CD14-positive monocyte (primary cell): ENCODE measurements at regions not wholly inside any gene's neighbourhood (a gene's known extent, or its start where the extent isn't known, plus 50 kb on each side); places are given as distances from the start of the nearest gene placed in this dataset.

Source experiments
- DNase-seq, 3 donors: peaks; one replicate each; pipeline ENCODE4 v3.0.0-alpha.2; 2011 to 2022
- H2AFZ ChIP-seq: 2 replicates; pipeline ENCODE4 v1.6.0; 2012; ENCODE audit warnings: mild to moderate bottlenecking, low read depth, low read length, inconsistent platforms; ENCODE audit not compliant: insufficient read depth, poor library complexity, severe bottlenecking
- H3K27ac ChIP-seq, 2 donors: 1 replicate in 1 of 2; 2 replicates in 1 of 2; pipeline ENCODE4 v1.5.1; 2012 to 2013; ENCODE audit warnings: low read length in 2 of 2, control low read depth in 1 of 2, inconsistent platforms in 1 of 2, low read depth in 1 of 2, mild to moderate bottlenecking in 1 of 2
- H3K27me3 ChIP-seq, 2 donors: one replicate each; pipeline versions ENCODE4 v1.6.0 to v1.6.1; 2011 to 2013; ENCODE audit warnings: low read length in 2 of 2; ENCODE audit not compliant: control insufficient read depth in 2 of 2, insufficient read depth in 2 of 2
- H3K36me3 ChIP-seq, 2 donors: replicated peaks in 1 of 2; 1 replicate in 1 of 2; 2 replicates in 1 of 2; pipeline versions ENCODE4 v1.5.1 to v1.6.1; 2012 to 2013; ENCODE audit warnings: low read length in 2 of 2, control low read depth in 1 of 2, inconsistent platforms in 1 of 2, mild to moderate bottlenecking in 1 of 2; ENCODE audit not compliant: insufficient read depth in 2 of 2, control insufficient read depth in 1 of 2
- H3K4me1 ChIP-seq, 2 donors: 1 replicate in 1 of 2; 2 replicates in 1 of 2; pipeline versions ENCODE4 v1.5.1 to v1.6.1; 2012 to 2013; ENCODE audit warnings: low read length in 2 of 2, control low read depth in 1 of 2, inconsistent platforms in 1 of 2, mild to moderate bottlenecking in 1 of 2, moderate library complexity in 1 of 2; ENCODE audit not compliant: insufficient read depth in 2 of 2, control insufficient read depth in 1 of 2
- H3K4me2 ChIP-seq: replicated peaks from 2 replicates; pipeline ENCODE3; 2012; ENCODE audit warnings: low read length, moderate library complexity, mild to moderate bottlenecking; ENCODE audit not compliant: poor library complexity, severe bottlenecking; ENCODE audit errors: extremely low read depth
- H3K4me3 ChIP-seq, 3 experiments: fragments of 200-600 bp in 1 of 3; sonication (generic) in 1 of 3; replicated peaks in 1 of 3; 1 replicate in 2 of 3; 2 replicates in 1 of 3; pipeline ENCODE4 v1.5.1; 2011 to 2013; ENCODE audit warnings: low read length in 3 of 3, mild to moderate bottlenecking in 3 of 3, control low read depth in 2 of 3, low read depth in 2 of 3, inconsistent platforms in 1 of 3, moderate library complexity in 1 of 3
- H3K79me2 ChIP-seq: 2 replicates; pipeline ENCODE4 v1.6.0; 2012; ENCODE audit warnings: mild to moderate bottlenecking, control low read depth, inconsistent platforms, low read length, moderate library complexity; ENCODE audit not compliant: insufficient read depth
- H3K9ac ChIP-seq: 2 replicates; pipeline ENCODE4 v1.6.0; 2017; ENCODE audit warnings: low read length, mild to moderate bottlenecking; ENCODE audit not compliant: insufficient read depth, poor library complexity, severe bottlenecking
- H3K9me3 ChIP-seq, 2 donors: replicated peaks in 1 of 2; 1 replicate in 1 of 2; 2 replicates in 1 of 2; pipeline versions ENCODE4 v1.5.1 to v1.6.1; 2012 to 2013; ENCODE audit warnings: low read length in 2 of 2, control low read depth in 1 of 2; ENCODE audit not compliant: control insufficient read depth in 1 of 2, insufficient read depth in 1 of 2
- H4K20me1 ChIP-seq: 2 replicates; pipeline ENCODE4 v1.6.0; 2012; ENCODE audit warnings: mild to moderate bottlenecking, low read length, control low read depth, moderate library complexity; ENCODE audit not compliant: insufficient read depth
- H3K27ac Mint-ChIP-seq, 7 donors: one replicate each; pipeline ENCODE4 v1.8.0; 2020; ENCODE audit warnings: mild to moderate bottlenecking in 7 of 7, mixed read lengths in 7 of 7, moderate library complexity in 6 of 7, inconsistent platforms in 2 of 7
- H3K27me3 Mint-ChIP-seq, 3 donors: one replicate each; pipeline ENCODE4 v1.8.0; 2021 to 2022; ENCODE audit warnings: low read depth in 3 of 3, mild to moderate bottlenecking in 3 of 3, mixed read lengths in 3 of 3, moderate library complexity in 3 of 3, inconsistent platforms in 1 of 3
- H3K36me3 Mint-ChIP-seq, 2 donors: one replicate each; pipeline ENCODE4 v1.8.0; 2020; ENCODE audit warnings: mixed read lengths in 2 of 2, inconsistent platforms in 1 of 2, mild to moderate bottlenecking in 1 of 2
- H3K4me1 Mint-ChIP-seq: one replicate; pipeline ENCODE4 v1.8.0; 2020; ENCODE audit warnings: mild to moderate bottlenecking, mixed read lengths
- H3K4me3 Mint-ChIP-seq, 2 donors: one replicate each; pipeline ENCODE4 v1.8.0; 2020; ENCODE audit warnings: mild to moderate bottlenecking in 2 of 2, mixed read lengths in 2 of 2, moderate library complexity in 1 of 2
- H3K9me3 Mint-ChIP-seq, 7 donors: one replicate each; pipeline ENCODE4 v1.8.0; 2020 to 2022; ENCODE audit warnings: mixed read lengths in 7 of 7, mild to moderate bottlenecking in 6 of 7, moderate library complexity in 6 of 7, inconsistent platforms in 2 of 7
- CTCF ChIP-seq: fragments of 200-600 bp; IDR thresholded peaks from one replicate; pipeline ENCODE4 v1.8.0; 2022; ENCODE audit warnings: antibody characterized with exemption, mild to moderate bottlenecking
- WGBS: methylation state at CpG from one replicate; pipeline ENCODE4 v1.1.5; 2013; ENCODE audit warnings: missing lambda C conversion rate; ENCODE audit not compliant: insufficient coverage; 5-methylcytosine and 5-hydroxymethylcytosine counted together
- intact Hi-C, 2 donors: fragments of 100-400 bp; cut with micrococcal nuclease; formaldehyde crosslinking; loops; one replicate each; pipeline versions ENCODE4 v1.15.0 to v1.15.1; 2023

GRCh38 chr12:93978553-93978952, 169.8 kb upstream of the PLXNC1 start:
- H3K9ac ChIP-seq = no peak overlapping the region
- 100% methylated on average over 1 of the region's 1 CpG for WGBS
- H3K36me3 ChIP-seq = no peaks in the 10 kb centered on the region
- peaks cover 0 to 2% (median 0%) of the 10 kb centered on the region in 7 donors for H3K9me3 Mint-ChIP-seq
- no peak overlapping the region for H3K4me3 Mint-ChIP-seq
- peaks cover 0 to 3% (median 2%) of the 10 kb centered on the region in 3 donors for H3K27me3 Mint-ChIP-seq
- H3K4me2 ChIP-seq = no peak overlapping the region
- intact Hi-C loops = no loop called here
- no peak overlapping the region for H2AFZ ChIP-seq
- H4K20me1 ChIP-seq = no peaks in the 10 kb centered on the region
- TF ChIP-seq CTCF = no peak
- no peak overlapping the region for H3K27ac ChIP-seq
- no peaks in the 10 kb centered on the region for H3K79me2 ChIP-seq
- no peak overlapping the region for H3K4me3 ChIP-seq
- no peaks in the 10 kb centered on the region for H3K27me3 ChIP-seq
- peaks cover 18% of the 10 kb centered on the region for H3K4me1 Mint-ChIP-seq
- no peaks in the 10 kb centered on the region for H3K9me3 ChIP-seq
- no peak for DNase-seq
- H3K27ac Mint-ChIP-seq = no peak overlapping the region
- peaks cover 0 to 6% of the 10 kb centered on the region in 2 donors for H3K4me1 ChIP-seq
- H3K36me3 Mint-ChIP-seq = no peaks in the 10 kb centered on the region

- Mint-ChIP-seq H3K9me3 (peaks cover 0 to 2% (median 0%) of the 10 kb centered on the region in 7 donors), H3K4me1 (peaks cover 18% of the 10 kb centered on the region), H3K4me3 (no peak overlapping the region), H3K27me3 (peaks cover 0 to 3% (median 2%) of the 10 kb centered on the region in 3 donors), H3K36me3 (no peaks in the 10 kb centered on the region), H3K27ac (no peak overlapping the region)
- Histone ChIP-seq H3K27ac (no peak overlapping the region), H3K4me2 (no peak overlapping the region), H3K4me3 (no peak overlapping the region), H3K27me3 (no peaks in the 10 kb centered on the region), H3K9me3 (no peaks in the 10 kb centered on the region), H3K4me1 (peaks cover 0 to 6% of the 10 kb centered on the region in 2 donors), H3K9ac (no peak overlapping the region), H3K79me2 (no peaks in the 10 kb centered on the region), H3K36me3 (no peaks in the 10 kb centered on the region), H4K20me1 (no peaks in the 10 kb centered on the region), H2AFZ (no peak overlapping the region)
- intact Hi-C loops = no loop called here
- peak; percentile 26 for TF ChIP-seq CTCF
- no CpG with 5 or more reads among the region's 2 CpGs for WGBS
- peak in 1 of 3 donors; percentile 9 for DNase-seq
Measured at GRCh38 chr12:93979189-93979588, 169.2 kb upstream of the PLXNC1 start.
